ENCODE measurements at regions not wholly inside any gene's neighbourhood (a gene's known extent, or its start where the extent isn't known, plus 50 kb on each side); places are given as distances from the start of the nearest gene placed in this dataset.

GRCh38 chr18:39389800-39390379, 1824.3 kb upstream of the CELF4 start:
- Histone ChIP-seq H3K27me3 (ENCODE audit: control insufficient read depth in 1 of 2, insufficient read depth in 1 of 2, low read length in 2 of 2) (no peaks in the 10 kb centered on the region), H3K79me1 (replicated peaks; ENCODE audit: low read length, poor library complexity, severe bottlenecking) (no peaks in the 10 kb centered on the region), H2BK5ac (ENCODE audit: low read depth, low read length, poor library complexity, severe bottlenecking) (no peak overlapping the region), H4K91ac (ENCODE audit: low read length) (no peak overlapping the region), H2AK5ac (ENCODE audit: low read length, severe bottlenecking) (no peak overlapping the region), H3K9ac (ENCODE audit: low read length) (no peak overlapping the region), H3K14ac (ENCODE audit: low read length in 2 of 2) (no peak overlapping the region), H3K27ac (ENCODE audit: low read length, poor library complexity, severe bottlenecking) (no peak overlapping the region), H4K8ac (ENCODE audit: low read length) (no peak overlapping the region), H3K4me2 (ENCODE audit: low read length, poor library complexity, severe bottlenecking) (no peak overlapping the region), H3K4me1 (ENCODE audit: control insufficient read depth, insufficient read depth, low read depth, low read length) (no peaks in the 10 kb centered on the region), H3K36me3 (ENCODE audit: control insufficient read depth in 1 of 2, insufficient read depth in 2 of 2, low read depth in 1 of 2, low read length in 2 of 2) (no peaks in the 10 kb centered on the region), H2BK12ac (ENCODE audit: low read length in 2 of 2) (no peak overlapping the region), H3K4ac (ENCODE audit: low read depth in 1 of 2, low read length in 2 of 2) (no peak overlapping the region), H2BK15ac (ENCODE audit: low read depth, poor library complexity, severe bottlenecking) (no peak overlapping the region), H3K9me3 (ENCODE audit: control insufficient read depth, low read length) (peaks cover 13% of the 10 kb centered on the region), H3K23ac (ENCODE audit: low read length in 2 of 2) (no peak overlapping the region), H3K4me3 (ENCODE audit: insufficient read depth in 1 of 2, low read depth in 1 of 2, low read length in 2 of 2) (no peak overlapping the region), H2AFZ (ENCODE audit: low read depth, low read length) (no peak overlapping the region), H3K18ac (ENCODE audit: low read depth in 1 of 2, low read length in 2 of 2) (no peak overlapping the region), H2BK120ac (ENCODE audit: low read depth, low read length) (no peak overlapping the region)
- 78% methylated on average over 6 of the region's 6 CpGs for WGBS
- no peak for DNase-seq

GRCh38 chr18:39380866-39381265, 1815.3 kb upstream of the CELF4 start:
- no peak overlapping the region for H3K27ac ChIP-seq (ENCODE audit: low read length, poor library complexity, severe bottlenecking)
- H3K23ac ChIP-seq (ENCODE audit: low read length in 2 of 2), result no peak overlapping the region
- H3K4me1 ChIP-seq (ENCODE audit: control insufficient read depth, insufficient read depth, low read depth, low read length), result no peaks in the 10 kb centered on the region
- no peak overlapping the region for H3K9ac ChIP-seq (ENCODE audit: low read length)
- no peak overlapping the region for H4K8ac ChIP-seq (ENCODE audit: low read length)
- 97% methylated on average over 9 of the region's 9 CpGs for WGBS
- no peaks in the 10 kb centered on the region for H3K27me3 ChIP-seq (ENCODE audit: control insufficient read depth in 1 of 2, insufficient read depth in 1 of 2, low read length in 2 of 2)
- no peak overlapping the region for H3K4me3 ChIP-seq (ENCODE audit: insufficient read depth in 1 of 2, low read depth in 1 of 2, low read length in 2 of 2)
- H2BK15ac ChIP-seq (ENCODE audit: low read depth, poor library complexity, severe bottlenecking), result no peak overlapping the region
- no peak overlapping the region for H3K4me2 ChIP-seq (ENCODE audit: low read length, poor library complexity, severe bottlenecking)
- H2BK120ac ChIP-seq (ENCODE audit: low read depth, low read length), result no peak overlapping the region
- H2AFZ ChIP-seq (ENCODE audit: low read depth, low read length), result no peak overlapping the region
- H3K79me1 ChIP-seq (replicated peaks; ENCODE audit: low read length, poor library complexity, severe bottlenecking), result no peaks in the 10 kb centered on the region
- H3K18ac ChIP-seq (ENCODE audit: low read depth in 1 of 2, low read length in 2 of 2), result no peak overlapping the region
- H3K14ac ChIP-seq (ENCODE audit: low read length in 2 of 2), result no peak overlapping the region
- no peak overlapping the region for H2BK12ac ChIP-seq (ENCODE audit: low read length in 2 of 2)
- H3K36me3 ChIP-seq (ENCODE audit: control insufficient read depth in 1 of 2, insufficient read depth in 2 of 2, low read depth in 1 of 2, low read length in 2 of 2), result no peaks in the 10 kb centered on the region
- no peak overlapping the region for H3K4ac ChIP-seq (ENCODE audit: low read depth in 1 of 2, low read length in 2 of 2)
- no peaks in the 10 kb centered on the region for H3K9me3 ChIP-seq (ENCODE audit: control insufficient read depth, low read length)
- no peak overlapping the region for H2AK5ac ChIP-seq (ENCODE audit: low read length, severe bottlenecking)
- no peak for DNase-seq
- no peak overlapping the region for H4K91ac ChIP-seq (ENCODE audit: low read length)
- no peak overlapping the region for H2BK5ac ChIP-seq (ENCODE audit: low read depth, low read length, poor library complexity, severe bottlenecking)

GRCh38 chr18:39380186-39380725, 1814.7 kb upstream of the CELF4 start:
- H3K4me1 ChIP-seq (ENCODE audit: control insufficient read depth, insufficient read depth, low read depth, low read length), result no peaks in the 10 kb centered on the region
- H3K9me3 ChIP-seq (ENCODE audit: control insufficient read depth, low read length), result no peaks in the 10 kb centered on the region
- no peak overlapping the region for H3K14ac ChIP-seq (ENCODE audit: low read length in 2 of 2)
- no peak overlapping the region for H3K4me2 ChIP-seq (ENCODE audit: low read length, poor library complexity, severe bottlenecking)
- no peak overlapping the region for H3K4me3 ChIP-seq (ENCODE audit: insufficient read depth in 1 of 2, low read depth in 1 of 2, low read length in 2 of 2)
- H3K23ac ChIP-seq (ENCODE audit: low read length in 2 of 2), result no peak overlapping the region
- no peak overlapping the region for H3K27ac ChIP-seq (ENCODE audit: low read length, poor library complexity, severe bottlenecking)
- H4K91ac ChIP-seq (ENCODE audit: low read length), result no peak overlapping the region
- H3K79me1 ChIP-seq (replicated peaks; ENCODE audit: low read length, poor library complexity, severe bottlenecking), result no peaks in the 10 kb centered on the region
- H3K27me3 ChIP-seq (ENCODE audit: control insufficient read depth in 1 of 2, insufficient read depth in 1 of 2, low read length in 2 of 2), result no peaks in the 10 kb centered on the region
- no peak overlapping the region for H3K4ac ChIP-seq (ENCODE audit: low read depth in 1 of 2, low read length in 2 of 2)
- no peak overlapping the region for H3K18ac ChIP-seq (ENCODE audit: low read depth in 1 of 2, low read length in 2 of 2)
- no peak overlapping the region for H3K9ac ChIP-seq (ENCODE audit: low read length)
- H2BK5ac ChIP-seq (ENCODE audit: low read depth, low read length, poor library complexity, severe bottlenecking), result no peak overlapping the region
- H2BK12ac ChIP-seq (ENCODE audit: low read length in 2 of 2), result no peak overlapping the region
- no peak for DNase-seq
- H4K8ac ChIP-seq (ENCODE audit: low read length), result no peak overlapping the region
- H2BK15ac ChIP-seq (ENCODE audit: low read depth, poor library complexity, severe bottlenecking), result no peak overlapping the region
- no peaks in the 10 kb centered on the region for H3K36me3 ChIP-seq (ENCODE audit: control insufficient read depth in 1 of 2, insufficient read depth in 2 of 2, low read depth in 1 of 2, low read length in 2 of 2)
- no peak overlapping the region for H2BK120ac ChIP-seq (ENCODE audit: low read depth, low read length)
- 91% methylated on average over 3 of the region's 3 CpGs for WGBS
- no peak overlapping the region for H2AK5ac ChIP-seq (ENCODE audit: low read length, severe bottlenecking)
- H2AFZ ChIP-seq (ENCODE audit: low read depth, low read length), result no peak overlapping the region

GRCh38 chr18:39375066-39375465, 1809.5 kb upstream of the CELF4 start:
- 80% methylated on average over 2 of the region's 2 CpGs for WGBS
- no peaks in the 10 kb centered on the region for H3K79me1 ChIP-seq (replicated peaks; ENCODE audit: low read length, poor library complexity, severe bottlenecking)

More at GRCh38 chr18:39375066-39375465, 1809.5 kb upstream of the CELF4 start:
- no peak overlapping the region for H3K27ac ChIP-seq (ENCODE audit: low read length, poor library complexity, severe bottlenecking)
- no peaks in the 10 kb centered on the region for H3K4me1 ChIP-seq (ENCODE audit: control insufficient read depth, insufficient read depth, low read depth, low read length)
- H2BK120ac ChIP-seq (ENCODE audit: low read depth, low read length), result no peak overlapping the region
- DNase-seq, result no peak
- H3K23ac ChIP-seq (ENCODE audit: low read length in 2 of 2), result no peak overlapping the region
- no peak overlapping the region for H4K8ac ChIP-seq (ENCODE audit: low read length)
- H3K18ac ChIP-seq (ENCODE audit: low read depth in 1 of 2, low read length in 2 of 2), result no peak overlapping the region
- no peak overlapping the region for H2BK5ac ChIP-seq (ENCODE audit: low read depth, low read length, poor library complexity, severe bottlenecking)
- H2AFZ ChIP-seq (ENCODE audit: low read depth, low read length), result no peak overlapping the region
- H3K14ac ChIP-seq (ENCODE audit: low read length in 2 of 2), result no peak overlapping the region
- H3K36me3 ChIP-seq (ENCODE audit: control insufficient read depth in 1 of 2, insufficient read depth in 2 of 2, low read depth in 1 of 2, low read length in 2 of 2), result no peaks in the 10 kb centered on the region
- H3K27me3 ChIP-seq (ENCODE audit: control insufficient read depth in 1 of 2, insufficient read depth in 1 of 2, low read length in 2 of 2), result no peaks in the 10 kb centered on the region
- peaks cover 3% of the 10 kb centered on the region for H3K9me3 ChIP-seq (ENCODE audit: control insufficient read depth, low read length)
- H2AK5ac ChIP-seq (ENCODE audit: low read length, severe bottlenecking), result no peak overlapping the region
- no peak overlapping the region for H3K4ac ChIP-seq (ENCODE audit: low read depth in 1 of 2, low read length in 2 of 2)
- H3K9ac ChIP-seq (ENCODE audit: low read length), result no peak overlapping the region
- no peak overlapping the region for H4K91ac ChIP-seq (ENCODE audit: low read length)
- H3K4me3 ChIP-seq (ENCODE audit: insufficient read depth in 1 of 2, low read depth in 1 of 2, low read length in 2 of 2), result no peak overlapping the region
- H2BK12ac ChIP-seq (ENCODE audit: low read length in 2 of 2), result no peak overlapping the region
- no peak overlapping the region for H3K4me2 ChIP-seq (ENCODE audit: low read length, poor library complexity, severe bottlenecking)
- H2BK15ac ChIP-seq (ENCODE audit: low read depth, poor library complexity, severe bottlenecking), result no peak overlapping the region
